Ecto neural progenitor cell (in vitro differentiated cells): ENCODE measurements at regions not wholly inside any gene's neighbourhood (a gene's known extent, or its start where the extent isn't known, plus 50 kb on each side); places are given as distances from the start of the nearest gene placed in this dataset.
A peak's percentile ranks its signal among the peaks of the same experiment; 100 is the strongest.

Experiments used
- DNase-seq: peaks from one replicate; pipeline ENCODE4 v3.0.0-alpha.2; 2018; ENCODE audit warnings: low spot score

- DNase-seq, result no peak
These were observed 67.2 kb upstream of the SHISA3 start for GRCh38 chr4:42330002-42330592.

- DNase-seq, result no peak
These were observed 66.2 kb upstream of the SHISA3 start for GRCh38 chr4:42331040-42331439.

GRCh38 chr4:42331914-42332368, 65.3 kb upstream of the SHISA3 start:
- DNase-seq, result no peak

- DNase-seq, result peak; percentile 53
These were observed 57.3 kb upstream of the SHISA3 start for GRCh38 chr4:42339935-42340406.

- no peak for DNase-seq
These were observed 55.7 kb upstream of the SHISA3 start for GRCh38 chr4:42341518-42342026.

- no peak for DNase-seq
These were observed 54.8 kb upstream of the SHISA3 start for GRCh38 chr4:42342459-42342858.

GRCh38 chr4:42344309-42344708, 53.0 kb upstream of the SHISA3 start:
- no peak for DNase-seq

- DNase-seq, result no peak
These were observed 52.5 kb upstream of the SHISA3 start for GRCh38 chr4:42344749-42345148.

GRCh38 chr4:42345962-42346544, 51.2 kb upstream of the SHISA3 start:
- no peak for DNase-seq

GRCh38 chr4:42347076-42347475, 50.2 kb upstream of the SHISA3 start:
- no peak for DNase-seq
